IMR-90 (cell line): ENCODE measurements at regions not wholly inside any gene's neighbourhood (a gene's known extent, or its start where the extent isn't known, plus 50 kb on each side); places are given as distances from the start of the nearest gene placed in this dataset.

Experiments used
- ATAC-seq: fragments of 200-7000 bp; cut with Tn5 transposase; 2 replicates; pipeline ENCODE4 v1.9.1; 2020; ENCODE audit warnings: low read depth, mild to moderate bottlenecking, moderate library complexity
- BruUV-seq: library from RNA; stranded (reverse); fragments of 400-500 nt; replicated peaks from 2 replicates; lab custom pipeline; 2021; lab: Mats Ljungman, UMichigan
- CTCF ChIA-PET: fragments of 300-600 bp; formaldehyde crosslinking; extraction: SDS; loops from one replicate; lab custom pipeline; 2021; ENCODE audit warnings: antibody characterized with exemption; lab: Yijun Ruan, JAX
- POLR2A ChIA-PET: fragments of 300-600 bp; sonication (Branson Sonifier 250); formaldehyde crosslinking; loops from one replicate; lab custom pipeline; 2022; ENCODE audit warnings: antibody characterized with exemption; ENCODE audit not compliant: unreplicated experiment; lab: Charles Lee
- DNase-seq: peaks from one replicate; pipeline ENCODE4 v3.0.0; 2013
- H2AFZ ChIP-seq: replicated peaks from 2 replicates; pipeline ENCODE3; 2013; ENCODE audit warnings: low read length, mild to moderate bottlenecking; ENCODE audit not compliant: poor library complexity
- H2AK5ac ChIP-seq: 2 replicates; pipeline ENCODE4 v1.6.1; 2013; ENCODE audit warnings: low read depth, low read length, inconsistent platforms
- H2AK9ac ChIP-seq: replicated peaks from 2 replicates; pipeline ENCODE3; 2013; ENCODE audit warnings: mild to moderate bottlenecking, low read depth, low read length, moderate library complexity; ENCODE audit not compliant: poor library complexity
- H2BK120ac ChIP-seq: 2 replicates; pipeline ENCODE4 v1.6.1; 2013; ENCODE audit warnings: low read depth, low read length, inconsistent platforms
- H2BK15ac ChIP-seq: 3 replicates; pipeline ENCODE4 v1.6.1; 2013; ENCODE audit warnings: low read depth, low read length, inconsistent platforms
- H2BK20ac ChIP-seq: 2 replicates; pipeline ENCODE4 v1.6.1; 2013; ENCODE audit warnings: low read depth, mild to moderate bottlenecking, inconsistent platforms, low read length, moderate library complexity
- H2BK5ac ChIP-seq: 2 replicates; pipeline ENCODE4 v1.6.1; 2013; ENCODE audit warnings: mild to moderate bottlenecking, low read depth, low read length, inconsistent platforms; ENCODE audit not compliant: poor library complexity, severe bottlenecking
- H3K14ac ChIP-seq: replicated peaks from 2 replicates; pipeline ENCODE4 v1.6.1; 2013; ENCODE audit warnings: low read depth, low read length, inconsistent platforms
- H3K18ac ChIP-seq: 2 replicates; pipeline ENCODE4 v1.6.1; 2013; ENCODE audit warnings: low read depth, low read length, control low read depth
- H3K23ac ChIP-seq: 2 replicates; pipeline ENCODE4 v1.6.1; 2013; ENCODE audit warnings: low read depth, low read length, inconsistent platforms
- H3K27ac ChIP-seq: 2 replicates; pipeline ENCODE4 v1.5.1; 2013; ENCODE audit warnings: mild to moderate bottlenecking, control low read depth, low read length; ENCODE audit not compliant: insufficient read depth
- H3K27me3 ChIP-seq: 2 replicates; pipeline ENCODE4 v1.6.1; 2013; ENCODE audit warnings: low read length; ENCODE audit not compliant: control insufficient read depth, insufficient read depth
- H3K36me3 ChIP-seq: 2 replicates; pipeline ENCODE4 v1.6.1; 2013; ENCODE audit warnings: low read length, mixed read lengths; ENCODE audit not compliant: control insufficient read depth, insufficient read depth
- H3K4ac ChIP-seq: 2 replicates; pipeline ENCODE4 v1.6.1; 2013; ENCODE audit warnings: low read depth, low read length, inconsistent platforms
- H3K4me1 ChIP-seq: 2 replicates; pipeline ENCODE4 v1.6.1; 2013; ENCODE audit warnings: low read length, mixed read lengths; ENCODE audit not compliant: control insufficient read depth, insufficient read depth
- H3K4me2 ChIP-seq: 2 replicates; pipeline ENCODE4 v1.6.1; 2013; ENCODE audit warnings: low read depth, mild to moderate bottlenecking, control low read depth, low read length, moderate library complexity
- H3K4me3 ChIP-seq: 2 replicates; pipeline ENCODE4 v1.5.1; 2013; ENCODE audit warnings: low read depth, mild to moderate bottlenecking, control low read depth, low read length, moderate library complexity; ENCODE audit not compliant: insufficient read depth
- H3K56ac ChIP-seq: 2 replicates; pipeline ENCODE4 v1.6.1; 2013; ENCODE audit warnings: low read length, inconsistent platforms; ENCODE audit not compliant: insufficient read depth; ENCODE audit errors: extremely low read depth
- H3K79me1 ChIP-seq, 2 experiments: 2 replicates each; pipeline ENCODE4 v1.6.1; 2013; ENCODE audit warnings: low read length in 2 of 2, inconsistent platforms in 1 of 2, low read depth in 1 of 2
- H3K9ac ChIP-seq: 2 replicates; pipeline ENCODE4 v1.6.1; 2013; ENCODE audit warnings: low read depth, low read length, control low read depth
- H3K9me1 ChIP-seq: 2 replicates; pipeline ENCODE4 v1.6.1; 2013; ENCODE audit warnings: low read length, inconsistent platforms; ENCODE audit not compliant: insufficient read depth
- H3K9me3 ChIP-seq: 2 replicates; pipeline ENCODE4 v1.6.1; 2013; ENCODE audit warnings: low read length; ENCODE audit not compliant: control insufficient read depth, insufficient read depth
- H4K20me1 ChIP-seq: 2 replicates; pipeline ENCODE4 v1.6.1; 2013; ENCODE audit warnings: low read length, inconsistent platforms; ENCODE audit not compliant: insufficient read depth
- H4K5ac ChIP-seq: 2 replicates; pipeline ENCODE4 v1.6.1; 2013; ENCODE audit warnings: mild to moderate bottlenecking, low read depth, low read length, control low read depth
- H4K8ac ChIP-seq, 2 experiments: 2 replicates each; pipeline ENCODE4 v1.6.1; 2013; ENCODE audit warnings: low read depth in 2 of 2, low read length in 2 of 2, control low read depth in 1 of 2, inconsistent platforms in 1 of 2
- H4K91ac ChIP-seq: 2 replicates; pipeline ENCODE4 v1.6.1; 2013; ENCODE audit warnings: low read depth, low read length, inconsistent platforms; ENCODE audit not compliant: insufficient read depth
- BHLHE40 ChIP-seq: fragments of 150-350 bp; IDR thresholded peaks from 2 replicates; pipeline ENCODE4 v1.6.1; 2016; ENCODE audit warnings: mild to moderate bottlenecking, low read depth, low read length
- CEBPB ChIP-seq: IDR thresholded peaks from 2 replicates; pipeline ENCODE4 v1.6.1; 2012; ENCODE audit warnings: low read depth, low read length, improper control_type of control experiment
- CHD1 ChIP-seq: IDR thresholded peaks from 2 replicates; pipeline ENCODE4 v1.6.1; 2012; ENCODE audit warnings: low read depth, low read length, improper control_type of control experiment
- CTCF ChIP-seq: conservative IDR thresholded peaks from 2 replicates; pipeline ENCODE4 v1.5.1; 2012; ENCODE audit warnings: mild to moderate bottlenecking, low read depth, low read length, improper control_type of control experiment
- FOS ChIP-seq: fragments of 150-350 bp; IDR thresholded peaks from 2 replicates; pipeline ENCODE4 v1.6.1; 2016; ENCODE audit warnings: low read depth, low read length
- MAZ ChIP-seq: IDR thresholded peaks from 2 replicates; pipeline ENCODE4 v1.6.1; 2012; ENCODE audit warnings: low read depth, mild to moderate bottlenecking, low read length, improper control_type of control experiment, moderate library complexity, borderline replicate concordance
- NFE2L2 ChIP-seq: fragments of 150-350 bp; IDR thresholded peaks from 2 replicates; pipeline ENCODE4 v1.6.1; 2016; ENCODE audit warnings: low read depth, mild to moderate bottlenecking, low read length
- POLR2A ChIP-seq: IDR thresholded peaks from 2 replicates; pipeline ENCODE4 v1.6.1; 2012; ENCODE audit warnings: mild to moderate bottlenecking, low read depth, low read length
- RCOR1 ChIP-seq: IDR thresholded peaks from 2 replicates; pipeline ENCODE4 v1.6.1; 2012; ENCODE audit warnings: mild to moderate bottlenecking, low read length, improper control_type of control experiment; ENCODE audit not compliant: insufficient replicate concordance
- RFX5 ChIP-seq: IDR thresholded peaks from 2 replicates; pipeline ENCODE4 v1.8.0; 2012; ENCODE audit warnings: low read depth, mild to moderate bottlenecking, low read length, moderate library complexity
- SMC3 ChIP-seq: fragments of 150-350 bp; IDR thresholded peaks from 2 replicates; pipeline ENCODE4 v1.6.1; 2016; ENCODE audit warnings: low read depth, mild to moderate bottlenecking, antibody characterized with exemption, low read length, moderate library complexity
- WGBS, 2 experiments: methylation state at CpG; one replicate each; pipeline versions ENCODE4 v1.1.5 to v1.1.7; 2013; ENCODE audit warnings: missing lambda C conversion rate in 2 of 2; ENCODE audit not compliant: insufficient read length in 1 of 2; ENCODE audit errors: extremely low coverage in 2 of 2; 5-methylcytosine and 5-hydroxymethylcytosine counted together
- dilution Hi-C: fragments of 300-500 bp; cut with HindIII; formaldehyde crosslinking; loops from one replicate; pipeline ENCODE4 v1.14.3; 2018; ENCODE audit warnings: low sequenced_read_pairs; ENCODE audit not compliant: unreplicated experiment
- in situ Hi-C: fragments of 300-500 bp; cut with MboI; formaldehyde crosslinking; loops from 3 replicates; pipeline ENCODE4 v1.14.3; 2019; ENCODE audit warnings: low sequenced_read_pairs, inconsistent platforms, mixed read lengths
- intact Hi-C: fragments of 100-400 bp; cut with micrococcal nuclease; formaldehyde crosslinking; loops from 2 replicates; pipeline ENCODE4 v1.10.0; 2022

- in situ Hi-C loops (no loop called here), intact Hi-C loops (no loop called here), dilution Hi-C loops (no loop called here)
- no TSS peak for BruUV-seq
- TF ChIP-seq FOS: no peak
- TF ChIP-seq NFE2L2: no peak
- TF ChIP-seq POLR2A: no peak
- no peak for TF ChIP-seq RCOR1
- no peak for TF ChIP-seq BHLHE40
- TF ChIP-seq MAZ: no peak
- no peak for TF ChIP-seq SMC3
- TF ChIP-seq RFX5: no peak
- TF ChIP-seq CTCF: no peak
- TF ChIP-seq CEBPB: no peak
- TF ChIP-seq CHD1: no peak
- H3K27me3 ChIP-seq: no peaks in the 10 kb centered on the region
- H2AK9ac ChIP-seq: no peak overlapping the region
- H4K8ac ChIP-seq: no peak overlapping the region
- no peak overlapping the region for H3K56ac ChIP-seq
- no peak overlapping the region for H3K27ac ChIP-seq
- H2BK20ac ChIP-seq: no peak overlapping the region
- no peak overlapping the region for H3K9ac ChIP-seq
- H3K4me3 ChIP-seq: no peak overlapping the region
- no peak overlapping the region for H3K18ac ChIP-seq
- no peaks in the 10 kb centered on the region for H3K4me1 ChIP-seq
- H2BK15ac ChIP-seq: no peak overlapping the region
- no peak overlapping the region for H2AK5ac ChIP-seq
- H2BK120ac ChIP-seq: no peak overlapping the region
- no peaks in the 10 kb centered on the region for H3K9me1 ChIP-seq
- no peak overlapping the region for H4K5ac ChIP-seq
- WGBS, 2 experiments: no CpG with 5 or more reads among the region's 1 CpG
- H3K4ac ChIP-seq: no peak overlapping the region
- H3K79me1 ChIP-seq: no peaks in the 10 kb centered on the region
- CTCF ChIA-PET: no interaction called here
- H2AFZ ChIP-seq: no peak overlapping the region
- no peak overlapping the region for H4K91ac ChIP-seq
- H2BK5ac ChIP-seq: no peak overlapping the region
- no peaks in the 10 kb centered on the region for H3K36me3 ChIP-seq
- DNase-seq (no peak), ATAC-seq (no peak)
- H3K9me3 ChIP-seq: peaks cover 4% of the 10 kb centered on the region
- H4K20me1 ChIP-seq: no peaks in the 10 kb centered on the region
- H3K23ac ChIP-seq: no peak overlapping the region
- no peak overlapping the region for H3K14ac ChIP-seq
- H3K4me2 ChIP-seq: no peak overlapping the region
- POLR2A ChIA-PET: no interaction called here
Measured at GRCh38 chr5:152987131-152987530, 503.3 kb upstream of the GRIA1 start.
